Activated CD4-positive, alpha-beta T cell treated with anti-CD3 and anti-CD28 coated beads, Interleukin-2, amount 10 ng/mL, durations not matched to agents 7 days and 5 days (primary cell): ENCODE measurements at regions not wholly inside any gene's neighbourhood (a gene's known extent, or its start where the extent isn't known, plus 50 kb on each side); places are given as distances from the start of the nearest gene placed in this dataset.

ENCODE experiments used
- CTCF ChIA-PET: fragments of 350-600 bp; sonication (Branson Sonifier 250); formaldehyde crosslinking; loops from one replicate; lab custom pipeline; 2021; ENCODE audit warnings: antibody characterized with exemption; lab: Charles Lee
- POLR2A ChIA-PET: fragments of 350-600 bp; sonication (Branson Sonifier 250); formaldehyde crosslinking; loops from one replicate; lab custom pipeline; 2021; ENCODE audit warnings: antibody characterized with exemption; lab: Charles Lee
- DNase-seq: peaks from one replicate; pipeline ENCODE4 v3.0.0-alpha.2; 2020
- H3K27ac Mint-ChIP-seq: one replicate; pipeline ENCODE4 v1.8.0; 2021; ENCODE audit warnings: mild to moderate bottlenecking, moderate library complexity, mixed read lengths
- H3K27me3 Mint-ChIP-seq: one replicate; pipeline ENCODE4 v1.8.0; 2021; ENCODE audit warnings: mixed read lengths
- H3K36me3 Mint-ChIP-seq: one replicate; pipeline ENCODE4 v1.8.0; 2021; ENCODE audit warnings: low read depth, mixed read lengths
- H3K4me1 Mint-ChIP-seq: one replicate; pipeline ENCODE4 v1.8.0; 2021; ENCODE audit warnings: mixed read lengths
- H3K4me3 Mint-ChIP-seq: one replicate; pipeline ENCODE4 v1.8.0; 2021; ENCODE audit warnings: mild to moderate bottlenecking, moderate library complexity, mixed read lengths
- H3K9me3 Mint-ChIP-seq: one replicate; pipeline ENCODE4 v1.8.0; 2021; ENCODE audit warnings: mixed read lengths

GRCh38 chr2:44825702-44826101 is 115.8 kb upstream of the SIX3 start:
- H3K27me3 Mint-ChIP-seq: peaks cover 3% of the 10 kb centered on the region
- ChIA-PET POLR2A (no interaction called here), CTCF (no interaction called here)
- H3K9me3 Mint-ChIP-seq: no peaks in the 10 kb centered on the region
- H3K36me3 Mint-ChIP-seq: no peaks in the 10 kb centered on the region
- DNase-seq: no peak
- H3K27ac Mint-ChIP-seq: no peak overlapping the region
- no peak overlapping the region for H3K4me3 Mint-ChIP-seq
- H3K4me1 Mint-ChIP-seq: no peaks in the 10 kb centered on the region

GRCh38 chr2:44826601-44827000 is 114.9 kb upstream of the SIX3 start:
- Mint-ChIP-seq H3K27ac (no peak overlapping the region), H3K9me3 (no peaks in the 10 kb centered on the region), H3K27me3 (no peaks in the 10 kb centered on the region), H3K4me1 (no peaks in the 10 kb centered on the region), H3K4me3 (no peak overlapping the region), H3K36me3 (no peaks in the 10 kb centered on the region)
- ChIA-PET CTCF (interaction anchor here (0.5 to 0.6 kb wide), 2 partner anchors 809 to 1094 kb away, joined by 3 read pairs; no protein-coding TSS in a partner anchor), POLR2A (no interaction called here)
- DNase-seq: no peak

- Mint-ChIP-seq H3K27ac (no peak overlapping the region), H3K9me3 (peaks cover 3% of the 10 kb centered on the region), H3K36me3 (peaks cover 2% of the 10 kb centered on the region), H3K4me3 (no peak overlapping the region), H3K27me3 (no peaks in the 10 kb centered on the region), H3K4me1 (peaks cover 6% of the 10 kb centered on the region)
- CTCF ChIA-PET: no interaction called here
- POLR2A ChIA-PET: no interaction called here
- no peak for DNase-seq
Observed at GRCh38 chr2:44829771-44830170, 111.7 kb upstream of the SIX3 start.

- POLR2A ChIA-PET: no interaction called here
- H3K4me1 Mint-ChIP-seq: peaks cover 15% of the 10 kb centered on the region
- H3K36me3 Mint-ChIP-seq: peaks cover 2% of the 10 kb centered on the region
Observed at GRCh38 chr2:44833171-44834069, 108.1 kb upstream of the SIX3 start.

GRCh38 chr2:44834656-44835055 is 106.8 kb upstream of the SIX3 start:
- Mint-ChIP-seq H3K27ac (no peak overlapping the region), H3K4me1 (peaks cover 15% of the 10 kb centered on the region), H3K27me3 (no peaks in the 10 kb centered on the region), H3K9me3 (peaks cover 3% of the 10 kb centered on the region), H3K36me3 (peaks cover 2% of the 10 kb centered on the region), H3K4me3 (no peak overlapping the region)
- no peak for DNase-seq
- CTCF ChIA-PET: interaction anchor here (1.6 kb wide), 1 partner anchor 10 kb away, joined by 9 read pairs; no protein-coding TSS in a partner anchor
- POLR2A ChIA-PET: no interaction called here

More at GRCh38 chr2:44833171-44834069, 108.1 kb upstream of the SIX3 start:
- Mint-ChIP-seq H3K4me3 (no peak overlapping the region), H3K27me3 (no peaks in the 10 kb centered on the region), H3K27ac (no peak overlapping the region), H3K9me3 (peaks cover 3% of the 10 kb centered on the region)
- CTCF ChIA-PET: interaction anchor here (1.6 to 1.7 kb wide), 2 partner anchors 9 to 11 kb away, joined by 6 to 9 read pairs; no protein-coding TSS in a partner anchor
- DNase-seq: no peak

- DNase-seq: peak; percentile 13
- Mint-ChIP-seq H3K4me3 (no peak overlapping the region), H3K4me1 (peaks cover 15% of the 10 kb centered on the region), H3K27ac (no peak overlapping the region), H3K36me3 (peaks cover 2% of the 10 kb centered on the region), H3K9me3 (peaks cover 3% of the 10 kb centered on the region), H3K27me3 (no peaks in the 10 kb centered on the region)
- ChIA-PET CTCF (interaction anchor here (0.6 to 1.2 kb wide), 3 partner anchors 9 to 891 kb away, joined by 3 read pairs; no protein-coding TSS in a partner anchor), POLR2A (no interaction called here)
Observed at GRCh38 chr2:44836174-44836573, 105.3 kb upstream of the SIX3 start.

- Mint-ChIP-seq H3K4me1 (peaks cover 15% of the 10 kb centered on the region), H3K27ac (no peak overlapping the region), H3K27me3 (no peaks in the 10 kb centered on the region), H3K4me3 (no peak overlapping the region), H3K9me3 (peaks cover 3% of the 10 kb centered on the region), H3K36me3 (peaks cover 2% of the 10 kb centered on the region)
- ChIA-PET CTCF (interaction anchor here (1.2 kb wide), 1 partner anchor 8 kb away, joined by 3 read pairs; no protein-coding TSS in a partner anchor), POLR2A (no interaction called here)
- no peak for DNase-seq
Observed at GRCh38 chr2:44836916-44837315, 104.6 kb upstream of the SIX3 start.

- POLR2A ChIA-PET: no interaction called here
- peaks cover 2% of the 10 kb centered on the region for H3K36me3 Mint-ChIP-seq
Observed at GRCh38 chr2:44838116-44838790, 103.2 kb upstream of the SIX3 start.

GRCh38 chr2:44839370-44839769 is 102.1 kb upstream of the SIX3 start:
- no peak overlapping the region for H3K27ac Mint-ChIP-seq
- no peak overlapping the region for H3K4me3 Mint-ChIP-seq
- no peaks in the 10 kb centered on the region for H3K27me3 Mint-ChIP-seq
- ChIA-PET POLR2A (no interaction called here), CTCF (no interaction called here)
- H3K36me3 Mint-ChIP-seq: no peaks in the 10 kb centered on the region
- DNase-seq: no peak
- H3K9me3 Mint-ChIP-seq: peaks cover 3% of the 10 kb centered on the region
- peaks cover 9% of the 10 kb centered on the region for H3K4me1 Mint-ChIP-seq

More at GRCh38 chr2:44838116-44838790, 103.2 kb upstream of the SIX3 start:
- Mint-ChIP-seq H3K27me3 (no peaks in the 10 kb centered on the region), H3K27ac (no peak overlapping the region), H3K4me1 (peaks cover 14% of the 10 kb centered on the region), H3K9me3 (peaks cover 3% of the 10 kb centered on the region), H3K4me3 (no peak overlapping the region)
- CTCF ChIA-PET: no interaction called here
- no peak for DNase-seq

GRCh38 chr2:44839771-44840502 is 101.6 kb upstream of the SIX3 start:
- H3K27ac Mint-ChIP-seq: no peak overlapping the region
- no peaks in the 10 kb centered on the region for H3K9me3 Mint-ChIP-seq
- no peaks in the 10 kb centered on the region for H3K36me3 Mint-ChIP-seq
- DNase-seq: no peak
- no peaks in the 10 kb centered on the region for H3K27me3 Mint-ChIP-seq
- CTCF ChIA-PET: no interaction called here
- H3K4me1 Mint-ChIP-seq: peaks cover 12% of the 10 kb centered on the region
- no peak overlapping the region for H3K4me3 Mint-ChIP-seq
- POLR2A ChIA-PET: no interaction called here

- H3K4me3 Mint-ChIP-seq: no peak overlapping the region
- ChIA-PET CTCF (no interaction called here), POLR2A (no interaction called here)
- H3K27me3 Mint-ChIP-seq: no peaks in the 10 kb centered on the region
- no peaks in the 10 kb centered on the region for H3K9me3 Mint-ChIP-seq
- peaks cover 10% of the 10 kb centered on the region for H3K4me1 Mint-ChIP-seq
- no peaks in the 10 kb centered on the region for H3K36me3 Mint-ChIP-seq
- no peak overlapping the region for H3K27ac Mint-ChIP-seq
- no peak for DNase-seq
Observed at GRCh38 chr2:44840503-44840850, 101.0 kb upstream of the SIX3 start.

GRCh38 chr2:44843086-44843485 is 98.4 kb upstream of the SIX3 start:
- CTCF ChIA-PET: interaction anchor here (1.5 kb wide), 1 partner anchor 10 kb away, joined by 6 read pairs; no protein-coding TSS in a partner anchor
- POLR2A ChIA-PET: no interaction called here
- H3K9me3 Mint-ChIP-seq: no peaks in the 10 kb centered on the region

More at GRCh38 chr2:44843086-44843485, 98.4 kb upstream of the SIX3 start:
- Mint-ChIP-seq H3K27me3 (peaks cover 3% of the 10 kb centered on the region), H3K27ac (no peak overlapping the region), H3K4me3 (no peak overlapping the region), H3K4me1 (peaks cover 4% of the 10 kb centered on the region), H3K36me3 (no peaks in the 10 kb centered on the region)
- no peak for DNase-seq
